Left ventricle myocardium inferior (tissue), 1 donor: ENCODE measurements at regions not wholly inside any gene's neighbourhood (a gene's known extent, or its start where the extent isn't known, plus 50 kb on each side); places are given as distances from the start of the nearest gene placed in this dataset.
"Not testable (repeated sequence)": the region's sequence is repeated elsewhere in the genome, so short reads cannot be mapped to it uniquely, and the experiment has no call there.

ENCODE experiments used
- DNase-seq: peaks from one replicate; pipeline ENCODE4 v3.0.0-alpha.2; 2020
- H3K27ac ChIP-seq: fragments of 200-600 bp; replicated peaks from 2 replicates; pipeline ENCODE4 v1.8.0; 2021
- H3K27me3 ChIP-seq: fragments of 200-600 bp; 2 replicates; pipeline ENCODE4 v1.8.0; 2021; ENCODE audit warnings: low read depth
- H3K36me3 ChIP-seq: fragments of 200-600 bp; 2 replicates; pipeline ENCODE4 v1.8.0; 2021
- H3K4me1 ChIP-seq: fragments of 200-600 bp; 2 replicates; pipeline ENCODE4 v1.8.0; 2021
- H3K4me3 ChIP-seq: fragments of 200-600 bp; 2 replicates; pipeline ENCODE4 v1.8.0; 2021; ENCODE audit warnings: mild to moderate bottlenecking, moderate library complexity
- H3K9me3 ChIP-seq: fragments of 200-600 bp; replicated peaks from 2 replicates; pipeline ENCODE4 v1.8.0; 2021
- CTCF ChIP-seq: fragments of 200-600 bp; IDR thresholded peaks from 2 replicates; pipeline ENCODE4 v1.8.0; 2021; ENCODE audit warnings: antibody characterized with exemption, mild to moderate bottlenecking, borderline replicate concordance
- intact Hi-C: fragments of 100-400 bp; cut with micrococcal nuclease; formaldehyde crosslinking; loops from one replicate; pipeline ENCODE4 v1.11.0; 2022
- donor health status: DM: no; HTN: yes; CAD: no; lungs with severe emphysema.

- no peak overlapping the region for H3K27ac ChIP-seq
- no peak for TF ChIP-seq CTCF
- H3K4me3 ChIP-seq, result no peak overlapping the region
- no peak for DNase-seq
- no peaks in the 10 kb centered on the region for H3K27me3 ChIP-seq
- no peaks in the 10 kb centered on the region for H3K9me3 ChIP-seq
- no peaks in the 10 kb centered on the region for H3K36me3 ChIP-seq
- H3K4me1 ChIP-seq, result no peaks in the 10 kb centered on the region
- intact Hi-C loops, result no loop called here
Measured at GRCh38 chr1:194366705-194367104, 1180.3 kb upstream of the B3GALT2 start.

GRCh38 chr1:194362327-194362726, 1175.9 kb upstream of the B3GALT2 start:
- H3K4me3 ChIP-seq, result no peak overlapping the region
- peaks cover 3% of the 10 kb centered on the region for H3K4me1 ChIP-seq
- intact Hi-C loops, result no loop called here
- no peaks in the 10 kb centered on the region for H3K27me3 ChIP-seq
- H3K27ac ChIP-seq, result peak overlapping the region; percentile 48
- no peak for DNase-seq
- no peaks in the 10 kb centered on the region for H3K36me3 ChIP-seq
- no peaks in the 10 kb centered on the region for H3K9me3 ChIP-seq
- TF ChIP-seq CTCF, result no peak

- DNase-seq, result no peak
- TF ChIP-seq CTCF, result no peak
- intact Hi-C loops, result no loop called here
- Histone ChIP-seq H3K36me3 (no peaks in the 10 kb centered on the region), H3K27me3 (no peaks in the 10 kb centered on the region), H3K4me3 (no peak overlapping the region), H3K27ac (peak overlapping the region; percentile 48), H3K4me1 (peaks cover 3% of the 10 kb centered on the region), H3K9me3 (no peaks in the 10 kb centered on the region)
Measured at GRCh38 chr1:194361374-194362131, 1175.1 kb upstream of the B3GALT2 start.

- no peak overlapping the region for H3K4me3 ChIP-seq
- intact Hi-C loops, result no loop called here
- H3K27me3 ChIP-seq, result no peaks in the 10 kb centered on the region
- no peaks in the 10 kb centered on the region for H3K9me3 ChIP-seq
- DNase-seq, result no peak
- no peak for TF ChIP-seq CTCF
- H3K4me1 ChIP-seq, result peaks cover 3% of the 10 kb centered on the region
- no peak overlapping the region for H3K27ac ChIP-seq
- H3K36me3 ChIP-seq, result no peaks in the 10 kb centered on the region
Measured at GRCh38 chr1:194358208-194358581, 1171.8 kb upstream of the B3GALT2 start.

GRCh38 chr1:194357573-194358207, 1171.3 kb upstream of the B3GALT2 start:
- intact Hi-C loops, H3K4me3 ChIP-seq, H3K36me3 ChIP-seq, H3K4me1 ChIP-seq, H3K27me3 ChIP-seq, H3K27ac ChIP-seq, H3K9me3 ChIP-seq, DNase-seq: not testable (repeated sequence)

- Histone ChIP-seq H3K4me1 (no peaks in the 10 kb centered on the region), H3K9me3 (no peaks in the 10 kb centered on the region), H3K36me3 (no peaks in the 10 kb centered on the region), H3K27me3 (no peaks in the 10 kb centered on the region), H3K4me3 (no peak overlapping the region), H3K27ac (no peak overlapping the region)
- no peak for TF ChIP-seq CTCF
- intact Hi-C loops, result no loop called here
- no peak for DNase-seq
Measured at GRCh38 chr1:194355488-194356106, 1169.2 kb upstream of the B3GALT2 start.
